GM23338 (cell line): ENCODE measurements at regions not wholly inside any gene's neighbourhood (a gene's known extent, or its start where the extent isn't known, plus 50 kb on each side); places are given as distances from the start of the nearest gene placed in this dataset.

Experiments used
- CREB1 ChIP-seq: fragments of 250-450 bp; sonication (Bioruptor Pico); IDR thresholded peaks from 2 replicates; pipeline ENCODE4 v1.5.0; 2020; ENCODE audit warnings: low read depth, mild to moderate bottlenecking, moderate library complexity
- CTCF ChIP-seq, 2 experiments: fragments of 200-600 bp in 1 of 2; sonication (generic) in 1 of 2; conservative IDR thresholded peaks; 2 replicates each; pipeline versions ENCODE4 v1.5.1 to v1.6.1; 2016 to 2017; ENCODE audit warnings: antibody characterized with exemption in 2 of 2, low read depth in 2 of 2, mild to moderate bottlenecking in 2 of 2, moderate library complexity in 1 of 2
- ETS1 ChIP-seq: IDR thresholded peaks from 2 replicates; pipeline ENCODE4 v1.6.1; 2016; ENCODE audit warnings: antibody characterized with exemption
- EZH2 ChIP-seq: fragments of 200-600 bp; sonication (generic); IDR thresholded peaks from one replicate; pipeline ENCODE4 v1.8.0; 2017; ENCODE audit warnings: antibody characterized with exemption, mild to moderate bottlenecking, low read depth; ENCODE audit not compliant: unreplicated experiment
- EZH2phosphoT487 ChIP-seq: fragments of 200-600 bp; sonication (generic); IDR thresholded peaks from one replicate; pipeline ENCODE4 v1.8.1; 2018; ENCODE audit warnings: antibody characterized with exemption; ENCODE audit not compliant: unreplicated experiment
- JUNB ChIP-seq: IDR thresholded peaks from one replicate; pipeline ENCODE4 v1.6.1; 2016; ENCODE audit warnings: antibody characterized with exemption; ENCODE audit not compliant: unreplicated experiment
- POLR2AphosphoS5 ChIP-seq: IDR thresholded peaks from 2 replicates; pipeline ENCODE4 v1.6.1; 2016; ENCODE audit warnings: antibody characterized with exemption, low read depth
- REST ChIP-seq: IDR thresholded peaks from one replicate; pipeline ENCODE4 v1.6.1; 2018; ENCODE audit warnings: antibody characterized with exemption; ENCODE audit not compliant: unreplicated experiment
- STAT1 ChIP-seq: IDR thresholded peaks from one replicate; pipeline ENCODE4 v1.6.1; 2016; ENCODE audit warnings: antibody characterized with exemption; ENCODE audit not compliant: unreplicated experiment
- ZNF114 ChIP-seq: fragments of 250-450 bp; sonication (Bioruptor Pico); IDR thresholded peaks from 2 replicates; pipeline ENCODE4 v1.5.0; 2020; ENCODE audit warnings: mild to moderate bottlenecking, moderate library complexity
- ZNF462 ChIP-seq: fragments of 250-450 bp; sonication (Bioruptor Pico); IDR thresholded peaks from 2 replicates; pipeline ENCODE4 v1.5.0; 2020; ENCODE audit warnings: mild to moderate bottlenecking, moderate library complexity

- TF ChIP-seq EZH2 (no peak), CTCF (conservative IDR thresholded peaks at IDR 0.05; ENCODE audit: low read depth in 2 of 2) (no peak), EZH2phosphoT487 (no peak), POLR2AphosphoS5 (no peak), REST (no peak), STAT1 (no peak), ZNF114 (CRISPR knock-in tag) (no peak), CREB1 (CRISPR knock-in tag) (no peak), JUNB (no peak), ZNF462 (CRISPR knock-in tag) (no peak), ETS1 (no peak)
These were observed 130.7 kb upstream of the ZNF648 start for GRCh38 chr1:182192215-182192614.
